Ishikawa (cell line): ENCODE measurements at regions not wholly inside any gene's neighbourhood (a gene's known extent, or its start where the extent isn't known, plus 50 kb on each side); places are given as distances from the start of the nearest gene placed in this dataset.

Experiments used
- EGR1 ChIP-seq: IDR thresholded peaks from 2 replicates; pipeline ENCODE4 v1.6.1; 2012
- NFIC ChIP-seq: IDR thresholded peaks from 2 replicates; pipeline ENCODE4 v1.6.1; 2012
- TAF1 ChIP-seq: IDR thresholded peaks from 2 replicates; pipeline ENCODE4 v1.6.1; 2012; ENCODE audit warnings: low read depth, mild to moderate bottlenecking

DNA sequence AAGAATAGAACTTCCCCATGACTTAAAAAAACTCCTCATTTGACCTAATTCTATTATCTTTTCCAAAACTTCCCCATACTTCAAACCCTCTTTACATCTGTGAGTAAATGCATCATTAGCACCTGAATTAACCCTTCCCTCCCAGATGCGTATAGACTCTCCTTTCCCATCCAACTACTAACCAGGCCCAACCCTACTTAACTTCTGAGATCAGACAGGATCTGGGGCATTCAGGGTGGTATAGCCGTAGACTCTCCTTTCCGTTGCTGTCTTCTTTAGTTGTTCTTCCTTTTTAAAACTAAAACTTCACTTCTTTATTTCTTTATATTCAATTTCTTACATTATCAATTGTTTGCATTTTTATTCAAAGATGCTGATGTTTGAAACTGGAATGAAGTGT lies 165.2 kb downstream of the SLCO4C1 start:
- TF ChIP-seq EGR1 (no peak), TAF1 (no peak), NFIC (no peak)
